ENCODE measurements at regions not wholly inside any gene's neighbourhood (a gene's known extent, or its start where the extent isn't known, plus 50 kb on each side); places are given as distances from the start of the nearest gene placed in this dataset.

- no peak for DNase-seq (ENCODE audit: low spot score)
- in situ Hi-C loops (cut with HindIII; ENCODE audit: low sequenced_read_pairs), result no loop called here
Observed at GRCh38 chr17:74011966-74012365, 191.5 kb upstream of the RPL38 start.

GRCh38 chr17:74012465-74012864 lies 191.0 kb upstream of the RPL38 start:
- no peak for DNase-seq (ENCODE audit: low spot score)
- in situ Hi-C loops (cut with HindIII; ENCODE audit: low sequenced_read_pairs), result no loop called here

DNA sequence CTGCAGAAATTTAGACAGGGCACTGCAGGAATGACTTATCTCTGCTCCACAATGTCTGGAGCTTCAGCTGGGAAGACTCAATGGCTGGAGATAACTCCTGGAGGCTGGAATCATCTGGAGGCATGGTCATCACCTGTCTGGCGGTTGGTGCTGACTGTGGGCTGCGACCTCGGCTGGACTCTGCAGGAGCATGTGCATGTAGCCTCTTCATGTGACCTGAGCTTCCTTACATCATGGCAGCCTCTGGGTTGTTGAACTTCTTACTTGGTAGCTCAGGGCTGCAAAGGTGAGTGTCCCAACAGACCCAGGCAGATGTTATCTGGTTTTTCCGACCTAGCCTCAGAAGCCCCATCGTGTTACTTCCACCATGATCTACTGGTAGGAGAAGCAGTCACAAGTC lies 188.2 kb upstream of the RPL38 start:
- in situ Hi-C loops (cut with HindIII; ENCODE audit: low sequenced_read_pairs), result no loop called here
- no peak for DNase-seq (ENCODE audit: low spot score)

GRCh38 chr17:74015990-74016389 lies 187.5 kb upstream of the RPL38 start:
- in situ Hi-C loops (cut with HindIII; ENCODE audit: low sequenced_read_pairs), result no loop called here

GRCh38 chr17:74016461-74016860 lies 187.0 kb upstream of the RPL38 start:
- DNase-seq (ENCODE audit: low spot score), result no peak
- in situ Hi-C loops (cut with HindIII; ENCODE audit: low sequenced_read_pairs), result no loop called here

More at GRCh38 chr17:74015990-74016389, 187.5 kb upstream of the RPL38 start:
- no peak for DNase-seq (ENCODE audit: low spot score)

- in situ Hi-C loops (cut with HindIII; ENCODE audit: low sequenced_read_pairs), result no loop called here
Observed at GRCh38 chr17:74017466-74017865, 186.0 kb upstream of the RPL38 start.

GRCh38 chr17:74018115-74018514 lies 185.4 kb upstream of the RPL38 start:
- in situ Hi-C loops (cut with HindIII; ENCODE audit: low sequenced_read_pairs), result no loop called here
- DNase-seq (ENCODE audit: low spot score), result no peak

More at GRCh38 chr17:74017466-74017865, 186.0 kb upstream of the RPL38 start:
- no peak for DNase-seq (ENCODE audit: low spot score)

GRCh38 chr17:74019271-74019670 lies 184.2 kb upstream of the RPL38 start:
- no peak for DNase-seq (ENCODE audit: low spot score)
- in situ Hi-C loops (cut with HindIII; ENCODE audit: low sequenced_read_pairs), result no loop called here

GRCh38 chr17:74019860-74020259 lies 183.6 kb upstream of the RPL38 start:
- DNase-seq (ENCODE audit: low spot score), result no peak
- in situ Hi-C loops (cut with HindIII; ENCODE audit: low sequenced_read_pairs), result no loop called here

DNA sequence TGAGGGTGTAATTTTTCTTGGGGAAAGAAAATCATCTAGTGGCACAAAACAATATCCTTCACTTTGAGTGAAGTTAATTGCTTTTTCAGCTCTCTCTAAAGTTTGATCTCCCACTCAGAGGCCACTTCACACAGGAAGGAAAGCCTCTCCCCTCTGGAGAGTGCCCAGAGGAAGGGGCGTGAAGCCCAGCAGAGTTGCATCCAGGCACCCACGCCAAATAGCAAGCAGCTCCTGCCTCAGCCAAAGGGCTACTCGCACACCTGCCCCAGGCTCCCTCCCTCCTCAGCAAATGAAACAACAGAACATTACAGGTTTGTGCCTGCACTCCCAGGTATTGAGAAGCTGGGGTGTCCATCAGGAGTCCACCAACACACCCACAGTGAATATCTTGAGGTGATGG lies 183.0 kb upstream of the RPL38 start:
- no peak for DNase-seq (ENCODE audit: low spot score)
- in situ Hi-C loops (cut with HindIII; ENCODE audit: low sequenced_read_pairs), result no loop called here

GRCh38 chr17:74024871-74025531 lies 178.5 kb upstream of the RPL38 start:
- in situ Hi-C loops (cut with HindIII; ENCODE audit: low sequenced_read_pairs), result no loop called here

GRCh38 chr17:74027444-74027843 lies 176.0 kb upstream of the RPL38 start:
- in situ Hi-C loops (cut with HindIII; ENCODE audit: low sequenced_read_pairs), result no loop called here
- DNase-seq (ENCODE audit: low spot score), result peak; percentile 80

More at GRCh38 chr17:74024871-74025531, 178.5 kb upstream of the RPL38 start:
- DNase-seq (ENCODE audit: low spot score), result no peak

DNA sequence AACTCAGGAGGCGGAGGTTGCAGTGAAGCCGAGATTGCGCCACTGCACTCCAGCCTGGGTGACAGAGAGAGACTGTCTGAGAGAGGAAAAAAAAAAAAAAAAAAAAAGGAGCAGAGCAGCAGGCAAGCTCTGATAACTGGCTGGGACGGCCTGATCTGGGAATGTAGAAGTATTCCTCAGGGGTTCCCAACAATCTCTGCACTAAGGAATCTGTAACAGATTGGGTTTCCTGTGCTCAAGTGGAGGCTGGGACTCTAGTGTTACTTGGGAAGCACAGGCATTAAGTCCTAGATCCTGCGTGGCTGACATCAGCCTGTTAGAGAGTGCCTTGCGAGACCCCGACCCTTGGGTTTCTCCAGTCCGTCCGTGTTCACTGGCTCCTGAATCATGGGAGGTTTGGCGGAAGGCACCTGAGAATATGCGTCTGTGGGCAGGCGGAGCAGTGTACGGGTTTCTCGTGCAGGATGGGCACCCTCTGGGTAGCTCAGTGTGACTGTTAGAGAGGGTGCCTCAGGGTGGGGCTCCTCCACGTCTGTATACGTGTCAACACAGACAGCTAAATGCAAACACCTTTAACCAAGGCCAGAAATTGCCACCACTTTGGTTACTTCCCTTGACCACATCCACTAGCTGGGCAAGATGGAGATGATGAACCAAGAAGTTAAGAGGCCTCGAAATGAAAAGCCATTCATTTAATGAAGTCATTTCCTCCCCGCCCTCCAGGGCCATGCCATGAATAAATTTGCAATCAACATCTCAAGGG lies 174.9 kb upstream of the RPL38 start:
- in situ Hi-C loops (cut with HindIII; ENCODE audit: low sequenced_read_pairs), result no loop called here
- DNase-seq (ENCODE audit: low spot score), result no peak

- no peak for DNase-seq (ENCODE audit: low spot score)
- in situ Hi-C loops (cut with HindIII; ENCODE audit: low sequenced_read_pairs), result no loop called here
Observed at GRCh38 chr17:74031316-74032090, 172.0 kb upstream of the RPL38 start.

DNA sequence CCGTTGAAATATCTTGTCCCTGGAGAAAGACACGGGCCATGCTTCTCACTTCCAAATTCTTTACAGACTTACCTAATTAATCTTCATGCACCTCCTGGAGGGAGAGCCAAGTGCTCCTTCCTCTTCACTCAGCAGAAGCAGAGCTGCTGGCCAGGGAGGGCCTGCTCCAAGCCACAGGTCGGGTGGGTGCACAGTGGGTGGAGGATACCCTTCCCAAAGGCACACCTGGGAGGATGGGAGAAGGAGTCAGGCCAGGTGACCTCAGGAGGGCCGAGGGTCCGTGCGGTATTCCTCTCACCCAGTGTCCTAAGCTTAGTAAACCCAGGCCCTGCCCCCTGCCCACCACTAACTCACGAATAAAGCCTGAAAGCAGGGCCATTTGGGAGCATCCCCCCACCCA lies 171.3 kb upstream of the RPL38 start:
- in situ Hi-C loops (cut with HindIII; ENCODE audit: low sequenced_read_pairs), result no loop called here
- no peak for DNase-seq (ENCODE audit: low spot score)

DNA sequence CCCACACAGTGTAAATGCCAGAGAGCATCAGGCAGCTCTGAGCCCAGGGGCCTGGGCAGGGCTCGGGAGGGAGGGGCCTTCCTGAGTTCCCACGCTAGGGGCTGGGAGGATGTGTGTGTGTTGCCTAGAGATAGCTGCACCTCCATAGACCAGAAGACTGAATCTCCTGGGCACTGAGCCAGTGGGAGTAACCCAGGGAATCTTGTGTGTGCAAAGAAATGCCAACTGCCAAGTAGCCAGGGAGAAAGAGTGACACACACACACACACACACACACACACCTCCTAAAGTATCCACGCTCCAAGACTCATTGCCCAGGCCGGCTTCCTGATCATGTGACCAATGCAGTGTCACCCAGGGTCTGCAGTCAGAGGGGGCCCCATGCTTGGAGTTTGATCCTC lies 166.2 kb upstream of the RPL38 start:
- in situ Hi-C loops (cut with HindIII; ENCODE audit: low sequenced_read_pairs), result no loop called here
- no peak for DNase-seq (ENCODE audit: low spot score)

- in situ Hi-C loops (cut with HindIII; ENCODE audit: low sequenced_read_pairs), result no loop called here
- peak; percentile 78 for DNase-seq (ENCODE audit: low spot score)
Observed at GRCh38 chr17:74040291-74040690, 163.2 kb upstream of the RPL38 start.

GRCh38 chr17:74040729-74041128 lies 162.7 kb upstream of the RPL38 start:
- no peak for DNase-seq (ENCODE audit: low spot score)
- in situ Hi-C loops (cut with HindIII; ENCODE audit: low sequenced_read_pairs), result no loop called here

- in situ Hi-C loops (cut with HindIII; ENCODE audit: low sequenced_read_pairs), result no loop called here
Observed at GRCh38 chr17:74041869-74042640, 161.4 kb upstream of the RPL38 start.

More at GRCh38 chr17:74041869-74042640, 161.4 kb upstream of the RPL38 start:
- DNase-seq (ENCODE audit: low spot score), result peak; percentile 91
